GM23338 (cell line): ENCODE measurements at regions not wholly inside any gene's neighbourhood (a gene's known extent, or its start where the extent isn't known, plus 50 kb on each side); places are given as distances from the start of the nearest gene placed in this dataset.

Experiments
- ATAC-seq: fragments of 200-7000 bp; cut with Tn5 transposase; 3 replicates; pipeline ENCODE4 v1.9.1; 2020
- DNase-seq: peaks from one replicate; pipeline ENCODE4 v3.0.0-alpha.2; 2015; ENCODE audit warnings: low spot score
- H2AFZ ChIP-seq: fragments of 200-600 bp; sonication (generic); 2 replicates; pipeline ENCODE4 v1.8.0; 2016; ENCODE audit warnings: antibody characterized with exemption, mild to moderate bottlenecking, moderate library complexity
- H3F3A ChIP-seq: fragments of 200-600 bp; sonication (generic); replicated peaks from 2 replicates; pipeline ENCODE4 v1.8.0; 2017; ENCODE audit warnings: antibody characterized with exemption, mixed run types, low read depth
- H3K27ac ChIP-seq: fragments of 200-600 bp; sonication (generic); 2 replicates; pipeline ENCODE4 v1.6.1; 2016; ENCODE audit warnings: low read depth
- H3K27me3 ChIP-seq: fragments of 200-600 bp; sonication (generic); 2 replicates; pipeline ENCODE4 v1.8.0; 2016; ENCODE audit warnings: mild to moderate bottlenecking, mixed run types, moderate library complexity; ENCODE audit not compliant: insufficient read depth
- H3K36me3 ChIP-seq: fragments of 200-600 bp; sonication (generic); 2 replicates; pipeline ENCODE4 v1.8.0; 2016; ENCODE audit warnings: mild to moderate bottlenecking; ENCODE audit not compliant: insufficient read depth
- H3K4me1 ChIP-seq: fragments of 200-600 bp; sonication (generic); 2 replicates; pipeline ENCODE4 v1.8.0; 2016; ENCODE audit warnings: mild to moderate bottlenecking, moderate library complexity; ENCODE audit not compliant: insufficient read depth
- H3K4me2 ChIP-seq: fragments of 200-600 bp; sonication (generic); 2 replicates; pipeline ENCODE4 v1.7.1; 2017; ENCODE audit warnings: mixed run types
- H3K4me3 ChIP-seq: fragments of 200-600 bp; sonication (generic); 2 replicates; pipeline ENCODE4 v1.6.1; 2016; ENCODE audit warnings: mixed run types
- H3K79me2 ChIP-seq: fragments of 200-600 bp; sonication (generic); replicated peaks from 2 replicates; pipeline ENCODE4 v1.8.0; 2017; ENCODE audit warnings: mild to moderate bottlenecking; ENCODE audit not compliant: insufficient read depth
- H3K9me2 ChIP-seq: fragments of 200-600 bp; sonication (generic); 2 replicates; pipeline ENCODE4 v1.8.0; 2017; ENCODE audit not compliant: insufficient read depth
- H4K20me1 ChIP-seq: fragments of 200-600 bp; sonication (generic); replicated peaks from 2 replicates; pipeline ENCODE4 v1.8.0; 2017; ENCODE audit warnings: mild to moderate bottlenecking; ENCODE audit not compliant: insufficient read depth
- H3K27ac Mint-ChIP-seq: 2 replicates; pipeline ENCODE4 v1.8.0; 2020; ENCODE audit warnings: inconsistent platforms, mild to moderate bottlenecking, moderate library complexity, mixed read lengths
- H3K27me3 Mint-ChIP-seq: 3 replicates; pipeline ENCODE4 v1.8.0; 2022; ENCODE audit warnings: low read depth, mild to moderate bottlenecking, moderate library complexity, mixed read lengths, inconsistent platforms; ENCODE audit not compliant: insufficient read depth, poor library complexity
- H3K36me3 Mint-ChIP-seq: 3 replicates; pipeline ENCODE4 v1.8.0; 2021; ENCODE audit warnings: low read depth, mild to moderate bottlenecking, inconsistent platforms, moderate library complexity, mixed read lengths
- H3K4me1 Mint-ChIP-seq: 3 replicates; pipeline ENCODE4 v1.8.0; 2020; ENCODE audit warnings: mild to moderate bottlenecking, inconsistent platforms, mixed read lengths
- H3K4me3 Mint-ChIP-seq: 3 replicates; pipeline ENCODE4 v1.8.0; 2021; ENCODE audit warnings: moderate library complexity, mild to moderate bottlenecking, inconsistent platforms, mixed read lengths
- H3K9me3 Mint-ChIP-seq: 3 replicates; pipeline ENCODE4 v1.8.0; 2020; ENCODE audit warnings: moderate library complexity, mild to moderate bottlenecking, inconsistent platforms, mixed read lengths
- EZH2 ChIP-seq: fragments of 200-600 bp; sonication (generic); IDR thresholded peaks from one replicate; pipeline ENCODE4 v1.8.0; 2017; ENCODE audit warnings: antibody characterized with exemption, mild to moderate bottlenecking, low read depth; ENCODE audit not compliant: unreplicated experiment
- STAT1 ChIP-seq: IDR thresholded peaks from one replicate; pipeline ENCODE4 v1.6.1; 2016; ENCODE audit warnings: antibody characterized with exemption; ENCODE audit not compliant: unreplicated experiment
- TF ChIP-seq, protein P1 (sequence below): fragments of 250-450 bp; sonication (Bioruptor Pico); IDR thresholded peaks from 2 replicates; pipeline ENCODE4 v1.5.0; 2020; ENCODE audit warnings: mild to moderate bottlenecking, moderate library complexity
- TF ChIP-seq, protein P2 (sequence below), 2 experiments: fragments of 200-600 bp in 1 of 2; sonication (generic) in 1 of 2; conservative IDR thresholded peaks; 2 replicates each; pipeline versions ENCODE4 v1.5.1 to v1.6.1; 2016 to 2017; ENCODE audit warnings: antibody characterized with exemption in 2 of 2, low read depth in 2 of 2, mild to moderate bottlenecking in 2 of 2, moderate library complexity in 1 of 2

DNA sequence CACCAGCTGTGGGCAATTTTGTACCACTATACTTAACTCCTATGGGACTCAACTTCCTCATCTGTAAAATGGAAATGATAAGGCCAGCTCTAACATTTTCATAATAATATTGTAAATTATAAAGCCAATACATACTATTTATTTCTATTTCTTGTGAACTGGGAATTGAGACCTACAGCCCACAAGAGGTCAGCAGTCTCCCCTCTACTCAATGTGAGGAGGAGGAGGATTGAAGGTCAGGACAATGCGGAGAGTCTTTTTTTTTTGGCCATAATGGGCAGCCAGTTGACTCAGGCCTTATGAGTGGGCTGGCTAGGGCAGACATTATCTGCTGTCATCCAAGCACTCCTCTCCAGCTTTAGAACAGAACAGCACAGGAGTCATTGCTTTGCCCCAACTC is 90.5 kb downstream of the NUF2 start:
- peak; percentile 47 for ATAC-seq
- no peak overlapping the region for H3K27ac Mint-ChIP-seq

More for the DNA sequence above, 90.5 kb downstream of the NUF2 start:
- H3K4me1 ChIP-seq: no peaks in the 10 kb centered on the region; the same call in 1 of the 2 replicates
- H2AFZ ChIP-seq: peak overlapping the region; percentile 15
- H3K36me3 ChIP-seq: no peaks in the 10 kb centered on the region
- Mint-ChIP-seq H3K36me3 (no peaks in the 10 kb centered on the region; the same call in 2 of the 3 replicates), H3K4me3 (no peak overlapping the region), H3K9me3 (no peaks in the 10 kb centered on the region), H3K27me3 (peaks cover 3% of the 10 kb centered on the region), H3K4me1 (peaks cover 25% of the 10 kb centered on the region)
- no peak overlapping the region for H3K4me2 ChIP-seq
- no peaks in the 10 kb centered on the region for H4K20me1 ChIP-seq
- H3K27ac ChIP-seq: no peak overlapping the region
- H3K9me2 ChIP-seq: peaks cover 8% of the 10 kb centered on the region; the same call in 1 of the 2 replicates
- TF ChIP-seq, protein P1, sequence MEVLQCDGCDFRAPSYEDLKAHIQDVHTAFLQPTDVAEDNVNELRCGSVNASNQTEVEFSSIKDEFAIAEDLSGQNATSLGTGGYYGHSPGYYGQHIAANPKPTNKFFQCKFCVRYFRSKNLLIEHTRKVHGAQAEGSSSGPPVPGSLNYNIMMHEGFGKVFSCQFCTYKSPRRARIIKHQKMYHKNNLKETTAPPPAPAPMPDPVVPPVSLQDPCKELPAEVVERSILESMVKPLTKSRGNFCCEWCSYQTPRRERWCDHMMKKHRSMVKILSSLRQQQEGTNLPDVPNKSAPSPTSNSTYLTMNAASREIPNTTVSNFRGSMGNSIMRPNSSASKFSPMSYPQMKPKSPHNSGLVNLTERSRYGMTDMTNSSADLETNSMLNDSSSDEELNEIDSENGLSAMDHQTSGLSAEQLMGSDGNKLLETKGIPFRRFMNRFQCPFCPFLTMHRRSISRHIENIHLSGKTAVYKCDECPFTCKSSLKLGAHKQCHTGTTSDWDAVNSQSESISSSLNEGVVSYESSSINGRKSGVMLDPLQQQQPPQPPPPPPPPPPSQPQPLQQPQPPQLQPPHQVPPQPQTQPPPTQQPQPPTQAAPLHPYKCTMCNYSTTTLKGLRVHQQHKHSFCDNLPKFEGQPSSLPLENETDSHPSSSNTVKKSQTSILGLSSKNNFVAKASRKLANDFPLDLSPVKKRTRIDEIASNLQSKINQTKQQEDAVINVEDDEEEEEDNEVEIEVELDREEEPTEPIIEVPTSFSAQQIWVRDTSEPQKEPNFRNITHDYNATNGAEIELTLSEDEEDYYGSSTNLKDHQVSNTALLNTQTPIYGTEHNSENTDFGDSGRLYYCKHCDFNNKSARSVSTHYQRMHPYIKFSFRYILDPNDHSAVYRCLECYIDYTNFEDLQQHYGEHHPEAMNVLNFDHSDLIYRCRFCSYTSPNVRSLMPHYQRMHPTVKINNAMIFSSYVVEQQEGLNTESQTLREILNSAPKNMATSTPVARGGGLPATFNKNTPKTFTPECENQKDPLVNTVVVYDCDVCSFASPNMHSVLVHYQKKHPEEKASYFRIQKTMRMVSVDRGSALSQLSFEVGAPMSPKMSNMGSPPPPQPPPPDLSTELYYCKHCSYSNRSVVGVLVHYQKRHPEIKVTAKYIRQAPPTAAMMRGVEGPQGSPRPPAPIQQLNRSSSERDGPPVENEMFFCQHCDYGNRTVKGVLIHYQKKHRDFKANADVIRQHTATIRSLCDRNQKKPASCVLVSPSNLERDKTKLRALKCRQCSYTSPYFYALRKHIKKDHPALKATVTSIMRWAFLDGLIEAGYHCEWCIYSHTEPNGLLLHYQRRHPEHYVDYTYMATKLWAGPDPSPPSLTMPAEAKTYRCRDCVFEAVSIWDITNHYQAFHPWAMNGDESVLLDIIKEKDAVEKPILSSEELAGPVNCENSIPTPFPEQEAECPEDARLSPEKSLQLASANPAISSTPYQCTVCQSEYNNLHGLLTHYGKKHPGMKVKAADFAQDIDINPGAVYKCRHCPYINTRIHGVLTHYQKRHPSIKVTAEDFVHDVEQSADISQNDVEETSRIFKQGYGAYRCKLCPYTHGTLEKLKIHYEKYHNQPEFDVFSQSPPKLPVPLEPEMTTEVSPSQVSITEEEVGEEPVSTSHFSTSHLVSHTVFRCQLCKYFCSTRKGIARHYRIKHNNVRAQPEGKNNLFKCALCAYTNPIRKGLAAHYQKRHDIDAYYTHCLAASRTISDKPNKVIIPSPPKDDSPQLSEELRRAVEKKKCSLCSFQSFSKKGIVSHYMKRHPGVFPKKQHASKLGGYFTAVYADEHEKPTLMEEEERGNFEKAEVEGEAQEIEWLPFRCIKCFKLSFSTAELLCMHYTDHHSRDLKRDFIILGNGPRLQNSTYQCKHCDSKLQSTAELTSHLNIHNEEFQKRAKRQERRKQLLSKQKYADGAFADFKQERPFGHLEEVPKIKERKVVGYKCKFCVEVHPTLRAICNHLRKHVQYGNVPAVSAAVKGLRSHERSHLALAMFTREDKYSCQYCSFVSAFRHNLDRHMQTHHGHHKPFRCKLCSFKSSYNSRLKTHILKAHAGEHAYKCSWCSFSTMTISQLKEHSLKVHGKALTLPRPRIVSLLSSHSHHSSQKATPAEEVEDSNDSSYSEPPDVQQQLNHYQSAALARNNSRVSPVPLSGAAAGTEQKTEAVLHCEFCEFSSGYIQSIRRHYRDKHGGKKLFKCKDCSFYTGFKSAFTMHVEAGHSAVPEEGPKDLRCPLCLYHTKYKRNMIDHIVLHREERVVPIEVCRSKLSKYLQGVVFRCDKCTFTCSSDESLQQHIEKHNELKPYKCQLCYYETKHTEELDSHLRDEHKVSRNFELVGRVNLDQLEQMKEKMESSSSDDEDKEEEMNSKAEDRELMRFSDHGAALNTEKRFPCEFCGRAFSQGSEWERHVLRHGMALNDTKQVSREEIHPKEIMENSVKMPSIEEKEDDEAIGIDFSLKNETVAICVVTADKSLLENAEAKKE (CRISPR knock-in tag): no peak
- TF ChIP-seq STAT1 (no peak), EZH2 (no peak)
- TF ChIP-seq, protein P2, sequence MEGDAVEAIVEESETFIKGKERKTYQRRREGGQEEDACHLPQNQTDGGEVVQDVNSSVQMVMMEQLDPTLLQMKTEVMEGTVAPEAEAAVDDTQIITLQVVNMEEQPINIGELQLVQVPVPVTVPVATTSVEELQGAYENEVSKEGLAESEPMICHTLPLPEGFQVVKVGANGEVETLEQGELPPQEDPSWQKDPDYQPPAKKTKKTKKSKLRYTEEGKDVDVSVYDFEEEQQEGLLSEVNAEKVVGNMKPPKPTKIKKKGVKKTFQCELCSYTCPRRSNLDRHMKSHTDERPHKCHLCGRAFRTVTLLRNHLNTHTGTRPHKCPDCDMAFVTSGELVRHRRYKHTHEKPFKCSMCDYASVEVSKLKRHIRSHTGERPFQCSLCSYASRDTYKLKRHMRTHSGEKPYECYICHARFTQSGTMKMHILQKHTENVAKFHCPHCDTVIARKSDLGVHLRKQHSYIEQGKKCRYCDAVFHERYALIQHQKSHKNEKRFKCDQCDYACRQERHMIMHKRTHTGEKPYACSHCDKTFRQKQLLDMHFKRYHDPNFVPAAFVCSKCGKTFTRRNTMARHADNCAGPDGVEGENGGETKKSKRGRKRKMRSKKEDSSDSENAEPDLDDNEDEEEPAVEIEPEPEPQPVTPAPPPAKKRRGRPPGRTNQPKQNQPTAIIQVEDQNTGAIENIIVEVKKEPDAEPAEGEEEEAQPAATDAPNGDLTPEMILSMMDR (conservative IDR thresholded peaks at IDR 0.05; ENCODE audit: low read depth in 2 of 2): peak; percentile 49 to 70
- DNase-seq: no peak
- no peaks in the 10 kb centered on the region for H3K79me2 ChIP-seq
- H3F3A ChIP-seq: no peaks in the 10 kb centered on the region
- no peak overlapping the region for H3K4me3 ChIP-seq
- no peaks in the 10 kb centered on the region for H3K27me3 ChIP-seq
